ENCODE measurements at regions not wholly inside any gene's neighbourhood (a gene's known extent, or its start where the extent isn't known, plus 50 kb on each side); places are given as distances from the start of the nearest gene placed in this dataset.

DNA sequence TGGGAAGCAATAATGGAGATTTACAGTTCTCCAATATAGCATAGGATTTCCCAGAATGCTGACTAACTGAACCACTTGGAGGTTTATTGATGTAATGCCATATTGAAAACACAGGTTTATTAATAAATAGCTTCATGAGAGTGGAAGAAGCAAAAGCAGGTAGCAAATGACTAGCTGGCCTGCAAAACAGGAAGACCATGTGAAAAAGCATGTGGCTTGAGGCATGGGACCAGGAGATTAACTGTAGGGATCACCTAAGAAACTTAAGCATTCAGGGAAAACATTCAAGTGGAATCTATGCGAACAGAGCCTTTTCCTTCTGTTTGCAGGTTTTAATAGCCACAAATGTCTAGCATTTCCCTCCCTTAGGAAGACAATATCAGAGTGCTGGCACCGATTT, 679.7 kb downstream of the ZEB2 start:
- TF ChIP-seq CTCF (IDR thresholded peaks at IDR 0.05) = no peak
- TF ChIP-seq POLR2A (IDR thresholded peaks at IDR 0.05) = no peak

Data from Peyer's patch (tissue), 4 donors.